GM13976 (cell line): ENCODE measurements at regions not wholly inside any gene's neighbourhood (a gene's known extent, or its start where the extent isn't known, plus 50 kb on each side); places are given as distances from the start of the nearest gene placed in this dataset.
A peak's percentile ranks its signal among the peaks of the same experiment; 100 is the strongest.
"Not testable (repeated sequence)": the region's sequence is repeated elsewhere in the genome, so short reads cannot be mapped to it uniquely, and the experiment has no call there.

Source experiments
- DNase-seq: peaks from one replicate; pipeline ENCODE4 v3.0.0; 2012; ENCODE audit warnings: low spot score
- CTCF ChIP-seq: IDR thresholded peaks from 2 replicates; pipeline ENCODE4 v1.5.1; 2012; ENCODE audit warnings: borderline replicate concordance, mild to moderate bottlenecking; ENCODE audit not compliant: insufficient read depth; ENCODE audit errors: extremely low read depth, missing control alignments, control extremely low read depth
- in situ Hi-C: fragments of 300-500 bp; cut with MboI; formaldehyde crosslinking; loops from one replicate; pipeline ENCODE4 v1.12.0; 2022; ENCODE audit warnings: low sequenced_read_pairs, mixed read lengths, inconsistent platforms; ENCODE audit not compliant: unreplicated experiment

GRCh38 chr12:89872922-89873630 is 164.4 kb upstream of the ATP2B1 start:
- TF ChIP-seq CTCF, result no peak
- in situ Hi-C loops, result no loop called here
- no peak for DNase-seq

GRCh38 chr12:89870413-89871184 is 162.0 kb upstream of the ATP2B1 start:
- DNase-seq, result no peak
- TF ChIP-seq CTCF, result no peak
- in situ Hi-C loops, result no loop called here

- in situ Hi-C loops, result not testable (repeated sequence)
Observed at GRCh38 chr12:89867611-89868010, 159.0 kb upstream of the ATP2B1 start.

GRCh38 chr12:89864411-89864810 is 155.8 kb upstream of the ATP2B1 start:
- in situ Hi-C loops, result loop anchor here (5.0 kb wide), 1 partner anchor 152 kb away; no protein-coding TSS in a partner anchor
- no peak for DNase-seq
- no peak for TF ChIP-seq CTCF

More at GRCh38 chr12:89867611-89868010, 159.0 kb upstream of the ATP2B1 start:
- DNase-seq, result not testable (repeated sequence)

- no peak for DNase-seq
- in situ Hi-C loops, result loop anchor here (5.0 kb wide), 1 partner anchor 152 kb away; no protein-coding TSS in a partner anchor
- no peak for TF ChIP-seq CTCF
Observed at GRCh38 chr12:89863968-89864367, 155.3 kb upstream of the ATP2B1 start.

GRCh38 chr12:89863493-89863938 is 154.9 kb upstream of the ATP2B1 start:
- peak; percentile 33 for DNase-seq

More at GRCh38 chr12:89863493-89863938, 154.9 kb upstream of the ATP2B1 start:
- in situ Hi-C loops, result loop anchor here (5.0 kb wide), 1 partner anchor 151 kb away; no protein-coding TSS in a partner anchor
- TF ChIP-seq CTCF, result no peak
